Body of pancreas (tissue), 4 donors: ENCODE measurements at regions not wholly inside any gene's neighbourhood (a gene's known extent, or its start where the extent isn't known, plus 50 kb on each side); places are given as distances from the start of the nearest gene placed in this dataset.

Source experiments
- CTCF ChIP-seq, 7 experiments: fragments of 450-650 bp in 4 of 7; fragments of 200-600 bp in 3 of 7; sonication (generic) in 3 of 7; IDR thresholded peaks; one replicate each; pipeline ENCODE4 v1.5.1; 2016 to 2019; ENCODE audit warnings: antibody characterized with exemption in 7 of 7
- POLR2A ChIP-seq, 3 donors: fragments of 450-650 bp; IDR thresholded peaks; one replicate each; pipeline ENCODE4 v1.6.1; 2016; ENCODE audit warnings: antibody characterized with exemption in 3 of 3, mild to moderate bottlenecking in 2 of 3

DNA sequence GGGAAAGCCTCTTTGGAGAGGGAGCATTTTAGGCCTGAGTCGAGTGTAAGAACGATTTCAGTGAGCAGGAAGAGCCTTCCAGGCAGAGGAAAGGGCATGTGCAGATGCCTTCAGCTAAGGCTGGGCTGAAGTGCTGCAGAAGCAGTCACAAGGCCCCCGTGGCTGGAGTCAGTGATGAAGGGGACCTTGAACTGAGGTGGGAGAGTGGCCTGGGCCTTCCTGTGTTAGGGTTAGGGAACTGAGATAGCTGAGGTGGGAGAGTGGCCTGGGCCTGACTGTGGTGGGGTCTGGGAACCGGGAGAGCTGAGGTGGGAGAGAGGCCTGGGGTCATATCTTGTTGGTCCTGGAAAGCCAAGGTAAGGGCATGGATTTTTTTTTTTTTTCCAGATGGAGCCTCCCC lies 50.9 kb upstream of the ETV3 start:
- no peak for TF ChIP-seq POLR2A (IDR thresholded peaks at IDR 0.05)
- no peak for TF ChIP-seq CTCF (IDR thresholded peaks at IDR 0.05)
